Left renal pelvis (tissue), 4 donors: ENCODE measurements at regions not wholly inside any gene's neighbourhood (a gene's known extent, or its start where the extent isn't known, plus 50 kb on each side); places are given as distances from the start of the nearest gene placed in this dataset.

Source experiments
- DNase-seq, 4 donors: peaks; one replicate each; pipeline ENCODE4 v3.0.0-alpha.2; 2013; ENCODE audit warnings: low read depth in 4 of 4, low spot score in 3 of 4

- DNase-seq = no peak
Observed at GRCh38 chr4:119725688-119726330, 97.2 kb upstream of the PDE5A start.

- no peak for DNase-seq
Observed at GRCh38 chr4:119725011-119725410, 96.4 kb upstream of the PDE5A start.

- DNase-seq = no peak
Observed at GRCh38 chr4:119722670-119723069, 94.1 kb upstream of the PDE5A start.

GRCh38 chr4:119721878-119722277 is 93.3 kb upstream of the PDE5A start:
- no peak for DNase-seq

- DNase-seq = no peak
Observed at GRCh38 chr4:119715490-119716445, 87.2 kb upstream of the PDE5A start.

- no peak for DNase-seq
Observed at GRCh38 chr4:119709418-119709817, 80.8 kb upstream of the PDE5A start.

GRCh38 chr4:119707336-119707735 is 78.7 kb upstream of the PDE5A start:
- DNase-seq = no peak

- no peak for DNase-seq
Observed at GRCh38 chr4:119706804-119707203, 78.2 kb upstream of the PDE5A start.

- DNase-seq = no peak
Observed at GRCh38 chr4:119697887-119698393, 69.3 kb upstream of the PDE5A start.

- no peak for DNase-seq
Observed at GRCh38 chr4:119696963-119697362, 68.4 kb upstream of the PDE5A start.

- no peak for DNase-seq
Observed at GRCh38 chr4:119695216-119695615, 66.6 kb upstream of the PDE5A start.

- DNase-seq = no peak
Observed at GRCh38 chr4:119693126-119693525, 64.5 kb upstream of the PDE5A start.

- DNase-seq = no peak
Observed at GRCh38 chr4:119692001-119692400, 63.4 kb upstream of the PDE5A start.

- no peak for DNase-seq
Observed at GRCh38 chr4:119690871-119691270, 62.3 kb upstream of the PDE5A start.

- DNase-seq = no peak
Observed at GRCh38 chr4:119688446-119688845, 59.8 kb upstream of the PDE5A start.

- no peak for DNase-seq
Observed at GRCh38 chr4:119684463-119684862, 55.9 kb upstream of the PDE5A start.

- no peak for DNase-seq
Observed at GRCh38 chr4:119683518-119683917, 54.9 kb upstream of the PDE5A start.

- no peak for DNase-seq
Observed at GRCh38 chr4:119682099-119682498, 53.5 kb upstream of the PDE5A start.

- DNase-seq = no peak
Observed at GRCh38 chr4:119679251-119679650, 50.6 kb upstream of the PDE5A start.

- no peak for DNase-seq
Observed at GRCh38 chr4:119678761-119679160, 50.2 kb upstream of the PDE5A start.
